DMS53 (cell line): ENCODE measurements at regions not wholly inside any gene's neighbourhood (a gene's known extent, or its start where the extent isn't known, plus 50 kb on each side); places are given as distances from the start of the nearest gene placed in this dataset.
"Not testable (repeated sequence)": the region's sequence is repeated elsewhere in the genome, so short reads cannot be mapped to it uniquely, and the experiment has no call there.

Experiments
- DNase-seq: peaks from one replicate; lab custom pipeline; 2025; lab: John Stamatoyannopoulos, UW

GRCh38 chr15:61403884-61404283 lies 174.8 kb upstream of the RORA start:
- DNase-seq = no peak

- no peak for DNase-seq
These were observed 173.0 kb upstream of the RORA start for GRCh38 chr15:61401903-61402698.

DNA sequence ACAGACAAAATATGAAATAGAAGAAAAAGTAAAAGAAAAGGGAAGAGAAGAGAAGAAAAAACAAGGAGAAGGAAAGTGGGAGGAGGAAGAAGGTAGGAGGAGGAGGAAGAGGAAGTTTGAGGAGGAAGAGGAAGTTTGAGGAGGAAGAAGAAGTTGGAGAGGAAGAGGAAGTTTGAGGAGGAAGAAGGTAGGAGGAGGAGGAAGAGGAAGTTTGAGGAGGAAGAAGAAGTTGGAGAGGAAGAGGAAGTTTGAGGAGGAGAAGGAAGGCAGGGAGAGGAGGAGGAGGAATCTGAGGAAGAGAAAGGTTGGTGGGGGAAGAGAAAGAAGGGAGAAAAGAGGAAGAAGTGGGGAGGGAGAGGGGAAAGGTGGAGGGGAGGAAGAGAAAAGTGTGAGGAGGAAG lies 169.2 kb upstream of the RORA start:
- DNase-seq = no peak

GRCh38 chr15:61396235-61396919 lies 167.3 kb upstream of the RORA start:
- DNase-seq = no peak

DNA sequence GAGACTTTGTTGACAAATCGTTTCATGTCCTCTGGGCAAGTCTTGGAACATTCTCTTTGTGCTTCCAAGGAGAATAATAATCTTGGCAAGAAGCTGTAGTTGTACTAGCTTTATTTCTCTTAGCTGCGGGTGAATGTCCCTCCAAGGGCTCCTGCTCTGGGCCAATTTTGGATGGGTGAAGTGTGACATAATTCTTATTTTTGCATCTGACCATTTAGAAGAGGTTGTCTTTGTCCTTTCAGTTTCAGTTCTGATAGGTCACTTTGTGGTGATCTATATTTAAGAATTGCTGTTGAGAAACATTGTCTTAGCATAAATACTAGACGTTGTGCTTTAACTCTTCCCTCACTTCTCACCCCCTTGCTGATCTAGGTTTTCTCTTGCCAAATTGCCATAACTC lies 164.8 kb upstream of the RORA start:
- DNase-seq = no peak

- no peak for DNase-seq
These were observed 164.4 kb upstream of the RORA start for GRCh38 chr15:61393524-61393923.

GRCh38 chr15:61390138-61390537 lies 161.0 kb upstream of the RORA start:
- no peak for DNase-seq

DNA sequence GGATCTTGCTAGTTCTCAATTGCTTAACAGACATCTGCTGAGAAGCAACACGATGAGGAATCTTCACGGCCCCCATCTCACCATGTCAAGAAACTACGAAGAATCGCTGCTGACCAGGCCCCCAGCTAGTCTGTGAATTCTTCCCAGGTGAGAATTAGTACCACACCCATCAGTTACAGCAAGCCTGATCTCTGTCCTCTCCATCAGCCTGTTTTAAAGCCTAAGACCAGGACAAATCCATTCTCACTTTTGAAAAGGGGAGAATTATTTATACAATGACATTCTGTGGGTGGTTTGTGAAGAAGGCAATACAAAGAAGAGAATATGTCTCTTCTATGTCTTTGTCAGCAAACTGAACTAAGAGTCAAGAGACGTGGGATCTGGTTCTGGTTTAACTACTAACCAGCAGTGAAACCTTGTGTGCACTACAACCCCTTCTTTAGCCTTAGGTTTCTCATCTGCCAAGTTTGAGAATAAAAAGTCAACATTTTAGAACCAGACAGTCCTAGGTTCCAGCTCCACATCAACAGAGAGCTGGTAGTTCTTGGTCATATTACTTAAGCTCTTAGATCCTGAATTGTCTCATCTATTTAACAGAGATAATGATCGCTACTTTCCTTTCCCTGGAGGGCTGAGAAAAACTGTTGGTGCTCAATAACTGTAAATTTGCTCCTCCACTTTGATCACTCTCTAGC lies 160.4 kb upstream of the RORA start:
- DNase-seq = no peak

- DNase-seq = no peak
These were observed 158.6 kb upstream of the RORA start for GRCh38 chr15:61387675-61388074.

DNA sequence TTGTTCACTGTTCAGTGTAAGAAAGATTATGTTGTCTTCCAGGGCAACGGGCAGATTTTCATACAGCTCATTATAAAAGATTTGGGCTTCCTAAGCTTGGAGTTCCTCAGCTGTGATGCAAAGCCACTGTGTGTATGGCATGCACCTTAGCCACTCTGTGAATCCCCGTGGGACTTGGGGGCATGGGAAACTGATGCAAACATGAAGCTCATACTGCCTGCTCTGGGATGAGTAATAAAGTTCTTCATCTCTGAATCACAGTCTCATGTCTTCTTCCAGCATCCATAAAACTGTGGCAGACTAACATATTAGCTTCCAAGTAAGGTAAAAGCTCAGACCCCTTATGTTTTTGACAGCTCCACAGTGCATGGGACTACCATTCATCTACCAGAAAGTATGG lies 154.3 kb upstream of the RORA start:
- DNase-seq = no peak

DNA sequence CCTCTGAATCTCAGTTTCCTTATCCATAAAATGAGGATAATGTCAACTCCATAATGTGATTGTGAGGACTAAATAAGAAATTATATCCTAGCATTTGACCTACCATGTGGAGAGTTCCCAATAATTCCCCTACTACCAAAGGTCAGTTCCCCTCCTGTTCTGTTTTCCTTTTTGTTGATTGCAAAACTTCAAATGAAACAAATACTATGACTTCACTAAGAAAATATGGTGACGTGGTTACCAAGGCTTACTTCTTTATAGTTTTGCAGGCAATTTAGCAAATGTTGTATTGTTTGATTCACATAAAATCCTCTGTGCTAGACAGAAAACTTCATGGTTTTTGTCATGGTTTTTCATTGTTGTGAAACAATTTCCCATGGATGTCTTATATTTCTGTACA lies 153.8 kb upstream of the RORA start:
- DNase-seq = no peak

DNA sequence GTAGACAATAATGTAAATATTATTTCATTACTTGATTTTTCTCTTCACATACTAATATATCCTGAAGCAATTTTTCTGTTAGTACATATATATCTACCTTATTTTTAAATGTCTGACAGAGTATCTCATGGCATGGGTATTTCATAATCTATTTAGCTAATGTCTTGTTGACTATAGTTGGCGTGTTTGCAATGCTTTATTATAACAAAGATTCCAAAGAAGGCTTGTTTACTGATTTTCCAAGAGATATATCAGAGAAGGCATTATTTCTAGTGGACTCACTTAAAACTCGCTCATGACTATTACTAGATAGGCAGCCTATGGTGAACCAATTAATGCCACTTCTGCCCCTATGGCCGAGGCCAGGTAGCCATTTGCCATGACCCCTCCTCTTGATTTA lies 152.4 kb upstream of the RORA start:
- no peak for DNase-seq

DNA sequence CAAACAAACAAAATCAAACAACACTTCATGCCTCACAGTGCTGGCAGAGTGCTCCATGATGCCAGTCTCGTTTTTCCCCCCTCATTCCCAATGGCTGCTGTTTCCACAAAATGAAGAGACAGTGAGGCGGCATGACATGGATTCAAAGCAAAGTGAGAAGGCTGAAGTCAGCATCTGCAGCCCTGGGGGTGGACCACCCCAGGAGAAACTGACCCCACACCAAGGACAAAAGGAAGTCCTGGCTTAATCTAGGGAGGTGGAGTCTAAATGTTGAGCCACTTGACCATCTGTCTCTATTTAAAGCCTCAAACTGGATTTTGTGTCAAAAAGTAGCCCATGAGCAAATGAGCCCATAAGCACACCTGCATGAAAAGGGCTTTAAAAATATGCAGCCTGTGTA lies 151.2 kb upstream of the RORA start:
- DNase-seq = no peak

DNA sequence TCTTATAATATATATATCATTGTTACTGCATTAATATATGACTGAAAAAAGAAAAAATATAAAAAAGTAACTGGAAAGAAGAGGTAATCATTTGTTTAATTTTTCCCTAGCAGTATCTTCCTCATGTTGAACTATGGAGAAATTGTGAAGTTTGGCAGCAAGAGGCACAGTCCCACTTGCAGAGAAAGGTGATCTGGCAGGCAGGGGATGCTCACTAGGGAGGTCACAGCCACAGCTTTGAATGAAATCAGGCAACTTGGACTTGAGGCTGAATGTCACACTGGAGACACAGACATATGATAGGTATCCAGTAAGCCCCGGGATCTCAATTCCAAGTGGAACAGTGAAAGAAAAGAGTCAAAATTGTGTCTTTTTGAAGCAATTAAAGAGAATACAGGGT lies 149.9 kb upstream of the RORA start:
- no peak for DNase-seq

DNA sequence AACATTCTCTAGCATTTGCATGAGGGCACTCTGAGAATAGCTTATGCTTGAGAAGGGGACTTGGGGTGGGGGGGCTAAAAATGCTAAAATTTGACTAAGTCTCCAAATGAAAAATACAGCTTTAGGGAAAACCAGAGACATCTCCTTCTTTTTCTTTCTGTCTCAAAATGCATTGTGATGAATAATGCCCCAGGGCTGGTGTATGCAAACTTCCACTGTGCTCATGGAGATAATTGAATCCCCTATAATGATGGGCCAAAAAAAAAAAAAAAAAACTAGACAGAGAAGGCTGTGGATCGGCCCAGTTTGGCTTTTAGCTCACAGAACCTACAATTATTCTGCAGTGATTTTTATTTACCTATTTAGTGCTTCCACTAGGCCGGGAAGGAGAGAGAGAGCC lies 147.9 kb upstream of the RORA start:
- no peak for DNase-seq

- no peak for DNase-seq
These were observed 147.4 kb upstream of the RORA start for GRCh38 chr15:61376516-61376915.

DNA sequence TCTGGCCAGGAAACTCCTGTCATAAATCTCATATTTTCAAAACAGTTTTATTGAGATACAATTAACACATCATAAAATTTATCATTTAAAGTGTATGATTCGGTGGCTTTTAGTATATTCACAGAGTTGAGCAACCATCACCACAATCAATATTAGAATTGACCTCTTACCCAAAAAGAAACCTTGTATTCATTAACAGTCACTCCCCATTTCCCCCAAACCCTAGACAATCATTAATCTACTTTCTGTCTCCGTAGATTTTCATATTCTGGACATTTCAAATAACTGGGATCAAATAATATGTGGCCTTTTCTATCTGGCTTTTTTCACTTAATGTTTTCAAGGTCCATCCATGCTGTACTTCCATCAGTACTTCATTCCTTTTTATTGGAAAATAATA lies 145.7 kb upstream of the RORA start:
- no peak for DNase-seq

GRCh38 chr15:61367953-61368352 lies 138.9 kb upstream of the RORA start:
- DNase-seq = peak; percentile 67

DNA sequence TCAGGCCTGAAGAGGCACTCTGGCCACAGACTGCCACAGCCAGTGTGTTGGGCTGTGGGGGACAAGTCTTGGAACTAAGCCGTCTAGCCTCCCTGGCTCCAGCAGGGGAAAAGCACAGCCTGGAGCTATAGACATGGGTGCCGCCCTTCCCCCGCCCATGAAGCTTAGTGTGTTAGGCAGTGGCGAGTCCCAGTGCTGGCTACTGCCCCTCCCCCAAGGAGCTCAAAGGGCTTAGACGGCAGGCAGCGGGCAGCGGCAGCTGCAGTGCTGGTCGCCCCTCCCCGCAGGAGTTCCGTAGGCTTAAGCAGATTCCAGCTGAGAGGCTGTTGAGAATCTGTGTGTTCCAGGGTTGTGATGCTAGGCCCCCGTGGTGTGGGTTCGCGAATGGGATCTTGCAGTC lies 135.8 kb upstream of the RORA start:
- peak; percentile 63 for DNase-seq

- DNase-seq = not testable (repeated sequence)
These were observed 133.8 kb upstream of the RORA start for GRCh38 chr15:61362912-61363311.

GRCh38 chr15:61344293-61344692 lies 115.2 kb upstream of the RORA start:
- DNase-seq = no peak

DNA sequence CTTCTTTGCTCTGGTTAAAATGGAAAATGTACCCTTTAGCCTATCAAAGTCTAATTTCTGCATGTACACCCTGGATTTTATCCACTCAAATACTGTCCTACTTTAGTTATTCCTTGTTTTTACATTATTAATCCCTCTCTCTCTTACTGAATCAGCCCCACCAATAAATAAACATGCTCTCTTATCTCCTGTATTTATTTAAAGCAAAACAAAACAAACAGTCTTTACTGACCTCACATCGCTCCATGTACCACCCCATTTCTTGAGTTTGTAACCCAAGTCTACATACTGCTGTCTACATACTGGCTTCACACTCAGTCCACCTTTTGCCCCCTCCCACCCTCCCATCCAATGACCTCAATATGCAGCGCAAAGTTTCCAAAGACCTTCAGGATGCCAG lies 113.3 kb upstream of the RORA start:
- DNase-seq = no peak

DNA sequence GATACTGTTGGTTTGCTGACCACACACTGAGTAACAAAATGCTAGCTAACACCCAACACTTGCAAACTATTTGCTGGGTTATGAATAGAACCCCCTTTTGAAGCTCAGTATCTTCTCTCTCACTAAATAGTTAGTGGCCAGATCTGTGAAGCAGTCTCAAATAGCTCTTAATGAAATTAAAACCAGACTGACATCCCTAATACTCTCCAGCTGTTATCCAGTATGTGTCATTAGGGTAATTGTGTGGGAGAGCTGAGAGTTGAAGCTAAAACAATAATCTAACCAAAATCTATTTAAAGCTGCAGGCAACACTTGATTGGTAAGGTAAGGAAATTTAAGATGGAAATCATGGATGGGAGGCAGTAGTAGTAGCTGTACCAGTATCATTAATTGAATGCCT lies 110.4 kb upstream of the RORA start:
- no peak for DNase-seq
